Forelimb muscle (tissue), 1 donor: ENCODE measurements at regions not wholly inside any gene's neighbourhood (a gene's known extent, or its start where the extent isn't known, plus 50 kb on each side); places are given as distances from the start of the nearest gene placed in this dataset.

Experiments
- DNase-seq: peaks from one replicate; pipeline ENCODE4 v3.0.0-alpha.2; 2013; ENCODE audit warnings: low read depth

DNA sequence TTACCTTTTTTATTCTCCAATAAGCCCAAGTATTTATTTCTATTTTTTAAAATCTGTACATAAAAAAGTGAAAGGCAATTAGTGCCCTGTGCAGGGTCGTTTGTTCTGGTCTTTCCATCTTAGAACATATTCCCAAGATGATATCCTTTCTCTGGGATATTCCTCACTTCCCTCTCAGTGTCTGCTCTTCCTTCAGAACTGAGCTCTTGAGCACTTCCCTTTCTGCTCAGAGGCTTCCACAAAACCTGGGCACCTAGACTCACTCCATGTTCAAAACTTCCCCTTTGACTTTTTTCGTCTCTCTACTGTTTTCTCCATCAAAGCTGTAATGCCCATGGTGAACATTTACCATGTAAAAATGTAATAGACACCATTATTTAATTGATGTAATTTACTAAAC is 296.5 kb upstream of the TCF4 start:
- no peak for DNase-seq

DNA sequence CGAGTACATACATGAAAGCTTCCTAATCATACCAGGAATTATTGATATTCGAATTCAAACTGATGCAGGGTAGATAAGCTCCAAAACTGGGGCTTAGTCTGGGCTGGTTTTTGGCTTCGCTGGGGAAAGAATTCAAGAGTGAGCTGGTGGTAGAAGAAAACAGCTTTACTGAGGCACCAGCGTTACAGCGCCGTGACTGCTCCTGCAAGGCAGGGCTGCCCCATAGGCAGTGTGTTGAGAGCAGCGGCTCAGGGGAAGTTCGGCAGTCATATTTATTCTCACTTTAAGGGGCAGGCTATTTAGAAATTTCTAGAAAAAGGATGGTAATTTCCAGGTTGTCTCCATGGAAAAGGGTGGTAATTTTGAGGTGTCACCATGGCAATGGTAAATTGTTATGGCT is 292.6 kb upstream of the TCF4 start:
- no peak for DNase-seq

DNA sequence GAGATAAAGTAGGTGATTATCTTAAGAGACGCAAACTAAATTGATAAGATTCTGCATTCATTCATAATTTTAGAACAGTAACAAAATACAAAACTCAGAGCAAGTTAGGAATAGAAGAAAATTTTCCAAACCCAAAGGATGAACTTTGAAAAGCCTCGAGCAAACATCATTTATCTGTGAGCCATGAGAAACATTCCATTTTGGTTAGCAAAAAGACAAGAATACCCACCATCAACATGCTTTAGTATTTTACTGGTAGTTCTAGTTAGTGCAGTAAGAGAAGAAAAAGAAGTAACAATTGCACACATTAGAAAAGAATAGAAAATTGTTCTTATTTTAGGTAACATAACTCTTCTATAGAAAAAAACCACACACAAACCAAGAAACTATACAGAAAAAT is 291.3 kb upstream of the TCF4 start:
- DNase-seq = no peak

DNA sequence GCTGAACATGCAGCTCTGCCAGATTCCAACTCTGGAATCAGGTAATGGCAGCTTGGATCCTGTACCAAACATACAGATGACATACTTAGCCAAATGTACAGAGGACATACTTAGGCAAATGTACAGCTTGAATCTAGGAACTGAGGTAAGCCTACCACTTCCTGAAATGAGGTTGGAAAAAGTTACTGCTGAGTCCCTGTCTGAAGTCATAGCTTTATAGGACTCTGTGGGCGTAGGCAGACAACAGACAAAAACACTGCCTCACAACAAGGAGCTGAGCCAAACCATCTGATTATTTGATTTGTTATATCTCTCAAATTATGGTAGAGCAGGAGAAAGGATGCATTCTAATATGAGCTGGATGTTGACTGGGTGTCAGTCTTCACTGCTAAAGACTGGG is 290.2 kb upstream of the TCF4 start:
- DNase-seq = no peak

DNA sequence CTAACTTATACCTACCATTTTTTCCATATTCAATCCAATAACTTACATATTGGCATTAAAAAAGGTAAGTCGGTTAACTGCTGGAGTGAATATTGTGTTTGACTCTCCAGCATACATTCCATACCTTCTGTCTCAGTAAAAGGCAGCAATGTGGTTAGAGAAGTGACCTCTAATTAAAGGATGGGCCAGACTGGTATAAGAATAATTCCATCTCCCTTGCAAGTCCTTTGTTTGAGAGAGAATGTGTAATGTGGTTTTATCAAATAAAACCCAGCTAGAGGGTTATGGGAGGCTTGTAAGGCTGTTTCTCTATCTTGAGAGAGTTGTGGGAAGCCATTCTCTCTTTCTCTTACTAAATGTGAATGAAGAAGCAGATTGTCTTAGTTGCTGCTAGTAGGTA is 289.3 kb upstream of the TCF4 start:
- no peak for DNase-seq

DNA sequence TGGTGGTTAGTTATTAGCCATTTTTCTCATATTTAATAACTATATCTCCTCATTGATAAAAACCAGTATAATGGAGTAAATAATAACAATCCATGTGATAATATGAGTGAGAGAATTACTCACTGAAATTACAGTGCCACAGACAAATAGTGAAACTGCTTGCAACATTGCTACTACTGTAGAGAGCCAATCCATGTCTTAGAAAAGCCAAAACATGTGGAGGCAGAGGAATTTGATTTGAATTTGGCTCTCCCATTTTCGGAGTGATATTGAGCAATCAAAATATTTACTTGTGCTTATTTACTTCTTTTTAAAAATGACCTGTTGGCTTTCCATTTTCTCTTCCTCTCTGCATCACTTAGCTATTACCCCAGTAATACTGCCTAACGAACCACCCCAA is 288.3 kb upstream of the TCF4 start:
- no peak for DNase-seq

DNA sequence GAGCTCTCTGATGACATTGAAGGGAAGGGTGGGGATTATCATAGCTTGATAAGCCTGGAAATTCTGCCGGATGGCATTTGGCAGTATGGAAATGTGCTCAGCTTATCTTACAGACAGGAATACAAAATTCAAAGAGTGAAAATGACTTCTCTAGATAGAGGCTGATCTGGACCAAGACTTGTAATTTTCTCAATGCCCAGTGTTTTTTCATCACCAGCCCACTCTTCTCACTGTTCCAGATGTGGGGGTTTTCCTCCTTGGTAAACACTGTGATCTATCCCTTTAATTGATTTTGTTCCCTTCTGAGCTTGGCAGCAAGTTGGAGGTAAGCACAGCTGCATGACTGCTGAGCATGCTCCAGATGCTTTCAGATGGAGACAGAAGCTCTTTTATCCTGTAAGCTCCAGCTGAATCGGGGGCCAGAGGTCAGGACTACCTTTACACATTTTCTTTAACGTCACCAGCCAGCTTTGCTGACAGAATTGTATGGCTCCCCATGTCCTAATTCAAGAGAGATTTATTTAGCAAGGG is 287.4 kb upstream of the TCF4 start:
- DNase-seq = no peak

DNA sequence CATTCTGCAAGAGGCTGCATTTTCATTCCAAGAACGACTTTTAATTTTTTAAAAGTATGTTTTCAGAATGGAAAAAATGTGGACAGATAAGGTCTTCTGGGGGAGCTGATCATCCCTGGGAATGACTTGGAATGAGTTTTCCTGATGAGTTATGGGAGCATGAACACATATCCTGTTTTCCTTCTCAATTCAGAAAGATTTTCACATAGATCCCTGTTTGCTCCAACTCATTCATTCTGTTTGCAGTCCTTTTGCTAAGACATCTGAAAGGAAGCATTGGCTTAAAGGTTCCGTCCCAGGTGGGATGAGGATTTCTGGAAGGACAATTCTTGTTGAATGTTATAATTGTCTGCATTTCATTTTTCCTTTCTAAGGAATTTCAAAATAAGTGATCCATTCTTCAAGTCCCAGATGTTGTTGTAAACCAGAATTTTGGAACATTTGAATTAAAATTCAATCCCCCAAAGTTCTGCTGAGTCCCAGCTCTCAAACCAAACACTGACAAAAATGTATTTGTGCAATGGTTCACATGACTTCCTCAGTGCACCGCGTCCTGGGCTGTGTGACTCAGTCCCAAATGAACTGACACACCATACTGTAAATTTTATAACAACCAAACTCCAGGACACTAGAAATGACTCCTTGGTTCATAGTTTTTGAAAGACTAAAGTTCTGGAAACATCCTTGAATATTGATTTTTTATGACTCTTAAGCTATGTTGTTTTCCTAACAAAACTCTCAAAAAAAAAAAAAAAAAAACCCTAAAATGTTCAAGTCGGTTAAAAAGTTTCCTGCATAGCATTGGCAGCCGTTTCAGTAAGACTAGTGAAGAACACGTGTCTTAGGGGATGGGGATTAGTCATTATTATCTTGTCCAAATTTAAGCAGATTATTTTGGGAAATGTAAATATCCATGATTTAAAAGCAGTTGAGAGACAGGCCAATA is 281.8 kb upstream of the TCF4 start:
- DNase-seq = peak; percentile 93

DNA sequence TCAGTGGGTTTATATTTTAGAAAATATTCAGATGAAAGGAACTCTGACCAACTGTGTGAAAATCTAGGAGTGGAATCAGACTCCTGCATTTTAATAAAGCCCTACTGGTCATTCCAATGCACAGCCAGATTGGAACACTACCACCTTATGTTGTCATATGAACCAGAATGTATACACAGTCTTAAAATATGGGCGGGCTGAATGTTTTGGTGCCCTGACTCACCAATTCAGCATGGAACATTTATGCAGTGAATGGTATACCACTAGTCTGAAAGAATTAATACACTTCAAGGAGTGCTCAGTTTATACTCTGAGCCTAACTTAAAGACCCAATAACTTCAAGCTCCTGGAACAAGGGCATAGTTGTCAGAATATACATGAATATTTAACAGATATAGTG is 280.9 kb upstream of the TCF4 start:
- no peak for DNase-seq

DNA sequence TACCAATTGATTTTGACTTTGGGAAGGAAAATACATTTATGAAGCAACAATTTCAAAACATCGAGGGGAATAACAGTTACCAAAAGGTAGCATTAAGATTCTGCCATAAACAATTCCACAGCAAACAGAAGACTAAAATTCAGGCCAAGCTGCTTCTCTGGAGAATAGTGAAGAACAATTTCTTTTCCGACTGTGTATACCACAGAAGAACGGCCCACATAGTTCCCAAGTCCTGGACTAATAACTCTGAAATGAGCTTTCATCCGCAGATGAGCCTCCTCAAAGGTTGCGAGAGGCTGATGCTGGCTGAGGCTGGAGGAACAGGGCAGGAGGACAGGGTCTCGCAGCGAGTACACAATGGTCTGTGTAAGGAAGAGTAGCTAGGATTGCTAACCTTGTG is 278.9 kb upstream of the TCF4 start:
- no peak for DNase-seq

DNA sequence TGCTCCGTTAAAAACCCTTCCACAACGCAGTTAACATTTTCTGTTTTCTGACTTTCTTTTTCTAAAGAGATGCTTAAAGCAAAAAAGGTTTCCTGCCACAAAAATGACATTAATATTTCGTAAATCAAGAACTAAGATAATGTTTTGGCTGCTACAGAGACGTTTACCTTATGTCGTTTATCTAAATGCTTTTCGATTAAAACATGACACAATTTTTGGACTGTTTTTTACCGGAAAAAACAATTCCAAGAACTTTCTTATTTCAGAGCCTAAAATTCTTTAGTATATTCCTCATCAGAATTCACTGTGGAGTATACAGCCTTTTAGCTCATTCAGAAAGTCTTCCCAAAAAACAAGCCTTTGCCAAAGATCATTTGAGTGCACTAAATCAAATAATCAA is 278.0 kb upstream of the TCF4 start:
- no peak for DNase-seq

DNA sequence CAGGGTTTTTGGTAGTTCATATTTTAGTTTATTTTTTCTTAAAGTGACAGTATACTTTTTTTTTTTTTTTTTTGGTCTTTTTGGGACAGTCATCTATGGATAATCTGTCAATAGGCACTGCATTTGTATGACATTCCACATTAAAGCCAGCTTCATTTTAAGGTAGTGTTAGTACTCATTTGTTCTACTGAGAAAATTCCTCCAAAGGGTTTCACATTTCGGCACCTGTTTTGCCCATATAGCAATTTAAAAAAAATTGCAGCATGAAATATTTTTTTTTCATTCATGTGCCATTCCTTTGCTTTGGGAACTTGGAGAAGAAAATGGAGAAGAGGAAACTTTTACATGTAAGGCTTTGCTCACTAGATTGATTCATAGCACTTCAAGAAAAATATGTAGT is 276.3 kb upstream of the TCF4 start:
- DNase-seq = no peak

DNA sequence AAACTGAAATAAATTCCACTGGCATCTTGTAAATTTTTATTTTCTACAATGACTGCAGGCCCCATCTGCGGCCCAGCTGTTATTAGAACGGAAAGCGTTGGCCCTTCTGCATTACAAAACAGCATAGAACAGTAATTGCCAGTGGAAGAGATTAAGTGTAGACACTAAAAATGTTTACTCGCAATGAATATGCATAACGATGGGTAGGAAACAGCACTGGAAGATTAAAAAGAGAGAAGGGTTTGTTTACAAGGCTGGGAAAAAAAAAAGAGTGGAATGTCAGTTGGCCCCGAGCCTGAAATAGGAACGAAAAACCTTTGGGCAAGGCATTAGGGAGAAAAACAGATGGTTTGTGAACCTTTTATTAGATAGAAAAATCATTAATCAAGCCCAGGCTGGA is 275.9 kb upstream of the TCF4 start:
- DNase-seq = no peak

DNA sequence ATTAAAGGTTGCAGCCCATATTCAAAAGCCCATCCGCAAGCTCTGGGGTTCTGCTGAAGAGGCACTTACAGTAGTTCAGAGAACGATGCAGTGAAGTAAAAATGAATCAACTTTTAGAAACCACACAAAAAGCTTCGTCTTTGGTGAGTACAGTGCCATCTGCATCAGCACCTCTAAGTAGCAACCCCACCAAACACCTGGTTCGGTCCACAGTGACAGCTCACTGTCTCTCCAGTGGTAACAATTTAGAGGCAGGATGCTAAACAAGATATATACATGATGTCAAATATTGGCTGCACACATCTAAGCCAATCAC is 275.4 kb upstream of the TCF4 start:
- DNase-seq = no peak

DNA sequence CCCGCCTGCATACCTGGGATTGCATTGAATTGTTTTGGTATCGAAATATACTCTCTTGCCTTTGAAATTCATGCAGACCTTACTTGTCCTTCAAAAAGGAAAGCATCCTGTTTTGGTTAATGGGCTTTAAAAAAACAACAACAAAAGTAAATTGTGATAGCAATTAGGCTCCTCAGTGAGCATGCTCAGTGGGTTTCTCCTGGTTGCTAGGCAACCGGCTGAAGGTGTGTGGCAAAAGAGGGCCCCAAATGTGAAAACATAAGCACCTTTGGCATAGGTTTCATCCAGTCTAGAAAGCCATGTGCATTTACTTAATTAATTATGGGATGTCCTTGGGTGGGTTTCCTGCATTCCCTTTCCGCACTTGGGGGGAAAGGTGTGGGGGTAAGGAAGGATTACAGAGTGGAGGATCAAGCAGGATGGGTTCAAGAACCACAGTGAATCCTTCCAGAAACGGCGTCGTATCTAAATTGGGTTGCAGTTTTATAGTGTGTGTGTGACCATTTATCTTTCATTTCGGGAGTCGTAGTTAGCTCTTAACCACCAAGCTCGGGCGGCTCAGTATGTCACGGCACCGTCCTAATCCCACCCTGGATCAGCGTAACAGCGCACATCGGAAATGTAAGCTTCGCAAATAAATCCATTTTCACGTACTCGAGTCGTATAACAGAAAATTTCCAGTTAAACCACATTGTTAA is 274.9 kb upstream of the TCF4 start:
- DNase-seq = no peak

DNA sequence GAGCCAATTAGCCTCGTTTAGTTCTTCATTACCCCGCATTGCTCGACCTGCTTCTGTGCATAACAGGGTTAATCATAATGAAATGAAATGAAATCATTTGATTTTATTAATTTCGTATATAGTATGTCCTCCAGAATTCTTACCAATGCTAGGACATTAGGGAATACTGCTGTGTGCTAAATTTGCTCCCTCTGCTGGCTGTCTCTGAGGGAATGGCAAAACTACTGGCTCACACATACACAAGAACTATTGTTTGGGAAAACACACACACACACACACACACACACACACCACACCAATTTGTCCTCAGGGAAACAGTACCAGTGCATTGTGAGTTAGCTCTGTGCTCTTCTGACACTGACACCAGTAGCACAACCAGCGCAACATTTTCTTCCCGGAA is 273.3 kb upstream of the TCF4 start:
- DNase-seq = no peak

DNA sequence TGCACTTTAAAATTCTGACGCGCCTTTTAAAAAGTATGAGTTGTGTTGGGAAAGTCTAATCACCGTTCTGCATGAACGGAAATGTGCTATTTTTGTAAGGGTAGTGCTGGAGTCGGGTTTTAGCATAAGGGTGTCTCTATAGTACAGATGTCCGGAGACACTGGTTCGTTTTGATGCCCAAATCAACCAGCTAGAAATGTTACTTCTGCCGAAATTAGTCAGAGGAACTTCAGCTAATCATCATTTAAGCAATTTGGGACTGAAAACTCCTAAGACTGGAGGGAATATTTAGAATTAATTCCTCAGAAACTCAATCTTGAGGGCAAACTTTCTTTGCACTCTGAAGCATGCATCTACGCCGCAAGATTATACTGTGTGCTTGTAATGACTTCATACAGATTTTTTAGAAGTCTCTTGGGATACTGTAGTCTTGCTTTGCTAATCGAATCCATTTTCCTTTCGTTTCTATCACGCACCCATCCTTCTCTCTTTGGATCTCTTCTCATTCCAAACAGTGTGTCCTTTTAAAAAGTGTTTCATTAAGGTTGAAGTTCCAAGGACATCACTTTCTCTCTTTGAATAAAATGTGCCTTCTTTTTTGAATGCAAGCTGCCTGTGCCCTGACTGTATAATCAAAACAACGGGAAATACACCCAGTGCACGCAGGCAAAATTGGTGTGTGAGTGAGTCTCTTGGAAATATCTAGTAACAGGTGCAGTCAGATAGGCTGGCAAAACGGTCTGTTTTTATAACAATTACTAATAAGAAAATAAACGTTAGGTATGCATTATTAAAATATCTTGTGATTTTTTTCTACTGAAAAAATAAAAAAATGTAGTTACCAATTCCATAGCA is 270.9 kb upstream of the TCF4 start:
- no peak for DNase-seq

DNA sequence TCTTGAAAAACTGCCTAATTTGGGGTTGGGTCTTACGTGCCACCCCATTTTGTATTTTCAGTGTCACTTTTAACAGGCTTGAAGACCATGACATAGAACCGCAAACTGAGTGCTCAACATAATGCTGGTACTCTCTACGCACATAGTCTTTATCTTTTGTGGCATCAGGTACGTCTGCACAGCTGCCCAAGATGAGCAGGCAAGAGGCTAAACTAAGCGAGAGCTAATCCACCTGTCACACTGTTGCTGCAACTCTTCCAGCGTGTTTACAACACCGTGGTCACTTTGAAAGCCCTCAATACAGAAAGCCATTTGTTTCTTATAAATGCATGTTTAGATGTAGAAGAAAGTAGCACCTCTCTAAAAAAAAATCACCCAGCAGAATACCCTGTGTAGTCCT is 270.0 kb upstream of the TCF4 start:
- no peak for DNase-seq

DNA sequence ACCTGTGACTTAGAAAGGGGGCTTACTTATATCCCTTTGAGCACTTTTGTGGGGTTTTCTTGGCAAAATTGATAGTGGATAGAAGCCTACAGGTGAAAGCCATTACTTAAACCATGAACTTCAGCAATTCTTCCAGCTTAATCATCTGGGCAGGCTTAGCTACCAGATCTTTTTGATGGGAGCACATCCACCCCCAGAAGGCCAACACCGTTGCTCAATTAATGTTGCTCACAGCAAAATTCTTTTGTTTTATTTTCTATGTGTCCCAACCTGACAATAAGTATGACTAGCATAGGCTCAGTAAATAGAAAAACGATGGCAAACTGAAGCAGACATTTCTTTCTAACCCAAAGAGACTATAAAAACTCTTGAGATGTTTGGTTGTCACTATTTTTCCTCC is 269.4 kb upstream of the TCF4 start:
- no peak for DNase-seq

DNA sequence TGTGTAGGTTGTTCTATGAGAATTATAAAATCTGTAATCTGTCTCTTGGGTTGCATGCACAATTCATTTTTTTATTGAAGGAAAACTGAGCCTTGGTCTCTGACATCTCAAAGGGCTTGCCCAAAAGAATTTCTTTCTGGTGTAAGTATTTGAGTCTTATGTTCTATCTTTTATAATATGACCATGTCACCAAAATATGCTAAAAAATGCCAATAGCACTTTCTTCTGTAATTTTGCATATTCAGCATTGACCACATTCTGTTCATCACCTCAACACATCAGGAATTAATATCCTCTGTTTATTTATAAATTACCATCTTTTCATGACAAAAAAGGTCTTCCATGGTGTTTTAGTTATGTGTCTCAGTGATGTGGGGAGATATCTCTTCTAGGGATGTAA is 268.7 kb upstream of the TCF4 start:
- DNase-seq = no peak

DNA sequence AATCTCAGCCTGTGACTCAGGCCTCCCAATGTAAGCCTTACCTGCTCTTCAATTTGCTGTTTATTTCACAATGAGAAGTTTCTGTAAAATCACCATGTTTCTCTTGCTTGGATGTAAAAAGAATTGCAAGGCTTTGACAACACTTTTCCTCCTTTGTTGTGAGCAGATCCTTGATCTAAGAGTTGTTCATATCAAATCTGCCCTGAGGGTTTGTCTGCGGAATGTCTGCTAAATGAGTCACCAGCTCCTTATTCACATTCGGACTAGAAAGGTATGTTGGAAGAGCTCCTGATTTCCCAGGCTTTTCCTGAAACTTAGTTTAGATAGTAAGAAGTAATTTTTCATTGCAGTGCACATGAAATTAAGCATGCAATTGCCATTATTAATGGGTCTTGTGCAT is 268.2 kb upstream of the TCF4 start:
- no peak for DNase-seq

DNA sequence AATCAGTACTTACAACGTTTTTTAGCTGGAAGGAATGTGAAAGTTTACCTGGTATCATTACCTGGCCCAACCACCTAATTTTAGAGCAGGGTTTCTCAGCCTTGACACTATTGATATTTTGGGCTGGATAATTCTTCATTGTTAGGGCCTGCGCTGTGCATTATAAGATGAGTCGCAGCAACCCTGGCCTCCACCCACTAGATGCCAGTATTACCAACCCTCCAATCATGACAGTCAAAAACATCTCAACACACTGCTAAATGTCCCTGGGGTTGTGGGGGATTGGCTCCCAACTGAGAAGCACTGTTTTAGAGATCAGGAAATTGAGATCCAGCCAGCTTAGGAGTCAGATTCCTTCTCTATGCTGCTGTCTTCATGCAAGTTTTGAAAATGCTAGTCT is 265.3 kb upstream of the TCF4 start:
- DNase-seq = no peak
